WTC11 (cell line): ENCODE measurements at regions not wholly inside any gene's neighbourhood (a gene's known extent, or its start where the extent isn't known, plus 50 kb on each side); places are given as distances from the start of the nearest gene placed in this dataset.

Experiments used
- ATAC-seq: fragments of 200-7000 bp; cut with Tn5 transposase; 2 replicates; pipeline ENCODE4 v1.10.0; 2021; ENCODE audit warnings: mild to moderate bottlenecking, moderate library complexity
- CTCF ChIA-PET: fragments of 300-600 bp; sonication (Branson Sonifier 250); formaldehyde crosslinking; loops from one replicate; lab custom pipeline; 2021; ENCODE audit warnings: antibody characterized with exemption; lab: Charles Lee
- POLR2A ChIA-PET: fragments of 350-600 bp; sonication (Branson Sonifier 250); formaldehyde crosslinking; loops from one replicate; lab custom pipeline; 2021; ENCODE audit warnings: antibody characterized with exemption; lab: Charles Lee
- DNase-seq: peaks from one replicate; pipeline ENCODE4 v3.0.0; 2021; ENCODE audit warnings: low spot score
- H3K27ac Mint-ChIP-seq: 2 replicates; pipeline ENCODE4 v1.8.0; 2021; ENCODE audit warnings: mixed read lengths
- H3K27me3 Mint-ChIP-seq: 2 replicates; pipeline ENCODE4 v1.8.0; 2021; ENCODE audit warnings: low read depth, mild to moderate bottlenecking, moderate library complexity, mixed read lengths
- H3K36me3 Mint-ChIP-seq: 2 replicates; pipeline ENCODE4 v1.8.0; 2021; ENCODE audit warnings: mixed read lengths
- H3K4me1 Mint-ChIP-seq: 2 replicates; pipeline ENCODE4 v1.8.0; 2022; ENCODE audit warnings: mixed read lengths
- H3K4me3 Mint-ChIP-seq: 2 replicates; pipeline ENCODE4 v1.8.0; 2021; ENCODE audit warnings: mild to moderate bottlenecking, moderate library complexity, mixed read lengths
- H3K9me3 Mint-ChIP-seq: 2 replicates; pipeline ENCODE4 v1.8.0; 2021; ENCODE audit warnings: mixed read lengths
- AFF4 ChIP-seq: sonication (generic); formaldehyde crosslinking; IDR thresholded peaks from 2 replicates; pipeline ENCODE4 v1.8.1; 2023; ENCODE audit warnings: mild to moderate bottlenecking, missing genetic modification reagents, borderline replicate concordance
- ATF1 ChIP-seq: sonication (generic); formaldehyde crosslinking; IDR thresholded peaks from 2 replicates; pipeline ENCODE4 v1.8.1; 2023; ENCODE audit warnings: mild to moderate bottlenecking, moderate library complexity, missing genetic modification reagents
- CBFB ChIP-seq: sonication (generic); formaldehyde crosslinking; IDR thresholded peaks from 2 replicates; pipeline ENCODE4 v1.8.1; 2022; ENCODE audit warnings: mild to moderate bottlenecking, low read depth, missing genetic modification reagents
- CDX4 ChIP-seq: fragments of 250-450 bp; sonication (Bioruptor Pico); IDR thresholded peaks from 2 replicates; pipeline ENCODE4 v1.9.0; 2021; ENCODE audit warnings: moderate library complexity, mild to moderate bottlenecking, inconsistent platforms, borderline replicate concordance
- FOXJ3 ChIP-seq: sonication (generic); formaldehyde crosslinking; IDR thresholded peaks from 2 replicates; pipeline ENCODE4 v1.9.0; 2021; ENCODE audit warnings: missing genetic modification reagents, mild to moderate bottlenecking, borderline replicate concordance
- FOXK1 ChIP-seq: sonication (generic); formaldehyde crosslinking; IDR thresholded peaks from 2 replicates; pipeline ENCODE4 v1.8.0; 2022; ENCODE audit warnings: mild to moderate bottlenecking, moderate library complexity, missing genetic modification reagents
- FOXP1 ChIP-seq: sonication (generic); formaldehyde crosslinking; IDR thresholded peaks from 2 replicates; pipeline ENCODE4 v1.8.0; 2022; ENCODE audit warnings: missing genetic modification reagents, mild to moderate bottlenecking, moderate library complexity, borderline replicate concordance
- JAZF1 ChIP-seq: fragments of 250-450 bp; sonication (Bioruptor Pico); IDR thresholded peaks from 2 replicates; pipeline ENCODE4 v1.9.0; 2021; ENCODE audit warnings: moderate library complexity, mild to moderate bottlenecking, inconsistent platforms
- MYBL2 ChIP-seq: sonication (generic); formaldehyde crosslinking; IDR thresholded peaks from 2 replicates; pipeline ENCODE4 v1.8.1; 2023; ENCODE audit warnings: mild to moderate bottlenecking, moderate library complexity, missing genetic modification reagents
- OVOL2 ChIP-seq: fragments of 250-450 bp; sonication (Bioruptor Pico); IDR thresholded peaks from 2 replicates; pipeline ENCODE4 v1.9.0; 2021; ENCODE audit warnings: mild to moderate bottlenecking, borderline replicate concordance
- TEAD1 ChIP-seq: sonication (generic); formaldehyde crosslinking; IDR thresholded peaks from 2 replicates; pipeline ENCODE4 v1.8.0; 2022; ENCODE audit warnings: mild to moderate bottlenecking, missing genetic modification reagents
- ZMAT4 ChIP-seq: fragments of 250-450 bp; sonication (Bioruptor Pico); IDR thresholded peaks from 2 replicates; pipeline ENCODE4 v1.9.0; 2021; ENCODE audit warnings: mild to moderate bottlenecking
- ZNF138 ChIP-seq: sonication (generic); formaldehyde crosslinking; conservative IDR thresholded peaks from 2 replicates; pipeline ENCODE4 v1.8.1; 2022; ENCODE audit warnings: mild to moderate bottlenecking, moderate library complexity, missing genetic modification reagents
- ZNF232 ChIP-seq: sonication (generic); formaldehyde crosslinking; IDR thresholded peaks from 2 replicates; pipeline ENCODE4 v1.8.0; 2022; ENCODE audit warnings: mild to moderate bottlenecking, missing genetic modification reagents
- ZNF425 ChIP-seq: fragments of 250-450 bp; sonication (Bioruptor Pico); conservative IDR thresholded peaks from 2 replicates; pipeline ENCODE4 v1.9.0; 2021; ENCODE audit warnings: mild to moderate bottlenecking
- TF ChIP-seq, protein P1 (sequence below): fragments of 250-450 bp; sonication (Bioruptor Pico); IDR thresholded peaks from 2 replicates; pipeline ENCODE4 v1.9.0; 2021; ENCODE audit warnings: mild to moderate bottlenecking
- TF ChIP-seq, protein P2 (sequence below): fragments of 250-450 bp; sonication (Bioruptor Pico); IDR thresholded peaks from 2 replicates; pipeline ENCODE4 v1.8.0; 2021; ENCODE audit warnings: mild to moderate bottlenecking

GRCh38 chr1:58361134-58361533, 185.4 kb downstream of the OMA1 start:
- H3K9me3 Mint-ChIP-seq = no peaks in the 10 kb centered on the region
- H3K27me3 Mint-ChIP-seq = no peaks in the 10 kb centered on the region; the same call in 1 of the 2 replicates
- H3K36me3 Mint-ChIP-seq = no peaks in the 10 kb centered on the region
- POLR2A ChIA-PET = no interaction called here
- H3K27ac Mint-ChIP-seq = no peak overlapping the region
- CTCF ChIA-PET = no interaction called here
- H3K4me3 Mint-ChIP-seq = no peak overlapping the region
- ATAC-seq (no peak), DNase-seq (no peak)
- TF ChIP-seq OVOL2 (CRISPR knock-in tag) (no peak), ATF1 (CRISPR knock-in tag) (no peak), ZNF138 (CRISPR knock-in tag) (no peak), FOXK1 (CRISPR knock-in tag) (no peak), FOXJ3 (CRISPR knock-in tag) (no peak), JAZF1 (CRISPR knock-in tag) (no peak), ZNF425 (CRISPR knock-in tag) (no peak), CBFB (CRISPR knock-in tag) (no peak), ZNF232 (no peak), AFF4 (CRISPR knock-in tag) (no peak), ZMAT4 (no peak), FOXP1 (CRISPR knock-in tag) (no peak), MYBL2 (CRISPR knock-in tag) (no peak), TEAD1 (CRISPR knock-in tag) (no peak), CDX4 (CRISPR knock-in tag) (no peak)
- TF ChIP-seq, protein P1, sequence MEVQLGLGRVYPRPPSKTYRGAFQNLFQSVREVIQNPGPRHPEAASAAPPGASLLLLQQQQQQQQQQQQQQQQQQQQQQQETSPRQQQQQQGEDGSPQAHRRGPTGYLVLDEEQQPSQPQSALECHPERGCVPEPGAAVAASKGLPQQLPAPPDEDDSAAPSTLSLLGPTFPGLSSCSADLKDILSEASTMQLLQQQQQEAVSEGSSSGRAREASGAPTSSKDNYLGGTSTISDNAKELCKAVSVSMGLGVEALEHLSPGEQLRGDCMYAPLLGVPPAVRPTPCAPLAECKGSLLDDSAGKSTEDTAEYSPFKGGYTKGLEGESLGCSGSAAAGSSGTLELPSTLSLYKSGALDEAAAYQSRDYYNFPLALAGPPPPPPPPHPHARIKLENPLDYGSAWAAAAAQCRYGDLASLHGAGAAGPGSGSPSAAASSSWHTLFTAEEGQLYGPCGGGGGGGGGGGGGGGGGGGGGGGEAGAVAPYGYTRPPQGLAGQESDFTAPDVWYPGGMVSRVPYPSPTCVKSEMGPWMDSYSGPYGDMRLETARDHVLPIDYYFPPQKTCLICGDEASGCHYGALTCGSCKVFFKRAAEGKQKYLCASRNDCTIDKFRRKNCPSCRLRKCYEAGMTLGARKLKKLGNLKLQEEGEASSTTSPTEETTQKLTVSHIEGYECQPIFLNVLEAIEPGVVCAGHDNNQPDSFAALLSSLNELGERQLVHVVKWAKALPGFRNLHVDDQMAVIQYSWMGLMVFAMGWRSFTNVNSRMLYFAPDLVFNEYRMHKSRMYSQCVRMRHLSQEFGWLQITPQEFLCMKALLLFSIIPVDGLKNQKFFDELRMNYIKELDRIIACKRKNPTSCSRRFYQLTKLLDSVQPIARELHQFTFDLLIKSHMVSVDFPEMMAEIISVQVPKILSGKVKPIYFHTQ (CRISPR knock-in tag) = no peak
- TF ChIP-seq, protein P2, sequence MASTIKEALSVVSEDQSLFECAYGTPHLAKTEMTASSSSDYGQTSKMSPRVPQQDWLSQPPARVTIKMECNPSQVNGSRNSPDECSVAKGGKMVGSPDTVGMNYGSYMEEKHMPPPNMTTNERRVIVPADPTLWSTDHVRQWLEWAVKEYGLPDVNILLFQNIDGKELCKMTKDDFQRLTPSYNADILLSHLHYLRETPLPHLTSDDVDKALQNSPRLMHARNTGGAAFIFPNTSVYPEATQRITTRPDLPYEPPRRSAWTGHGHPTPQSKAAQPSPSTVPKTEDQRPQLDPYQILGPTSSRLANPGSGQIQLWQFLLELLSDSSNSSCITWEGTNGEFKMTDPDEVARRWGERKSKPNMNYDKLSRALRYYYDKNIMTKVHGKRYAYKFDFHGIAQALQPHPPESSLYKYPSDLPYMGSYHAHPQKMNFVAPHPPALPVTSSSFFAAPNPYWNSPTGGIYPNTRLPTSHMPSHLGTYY (CRISPR knock-in tag) = no peak
- H3K4me1 Mint-ChIP-seq = peaks cover 40% of the 10 kb centered on the region
